H1 (cell line): ENCODE measurements at regions not wholly inside any gene's neighbourhood (a gene's known extent, or its start where the extent isn't known, plus 50 kb on each side); places are given as distances from the start of the nearest gene placed in this dataset.

Source experiments
- CTCF ChIA-PET: fragments of 300-600 bp; sonication (Branson Sonifier 250); formaldehyde crosslinking; loops from one replicate; lab custom pipeline; 2021; ENCODE audit not compliant: partially characterized antibody; lab: Charles Lee
- POLR2A ChIA-PET: fragments of 300-600 bp; sonication (Branson Sonifier 250); formaldehyde crosslinking; loops from one replicate; lab custom pipeline; 2021; ENCODE audit warnings: inconsistent platforms; ENCODE audit not compliant: partially characterized antibody; lab: Charles Lee
- DNase-seq, 2 experiments: peaks; one replicate each; pipeline versions ENCODE4 v3.0.0 to v3.0.0-alpha.2; 2010 to 2022; ENCODE audit warnings: low spot score in 2 of 2, low read depth in 1 of 2, mixed read lengths in 1 of 2
- FAIRE-seq: peaks from 2 replicates; lab custom pipeline; 2011; peaks lifted over from hg19 to GRCh38; lab: Jason Lieb, UNC
- H2AFZ ChIP-seq: 2 replicates; pipeline ENCODE4 v1.8.1; 2012; ENCODE audit warnings: low read length, inconsistent platforms
- H2AK5ac ChIP-seq: 2 replicates; pipeline ENCODE4 v1.6.1; 2013; ENCODE audit warnings: low read depth, low read length
- H2BK120ac ChIP-seq: replicated peaks from 2 replicates; pipeline ENCODE3; 2013; ENCODE audit warnings: low read depth, low read length, inconsistent platforms
- H2BK12ac ChIP-seq: 2 replicates; pipeline ENCODE4 v1.6.1; 2013; ENCODE audit warnings: low read depth, low read length
- H2BK15ac ChIP-seq: 2 replicates; pipeline ENCODE4 v1.6.1; 2013; ENCODE audit warnings: low read length
- H2BK20ac ChIP-seq: 2 replicates; pipeline ENCODE4 v1.6.1; 2013; ENCODE audit warnings: low read length
- H2BK5ac ChIP-seq: 2 replicates; pipeline ENCODE4 v1.6.1; 2013; ENCODE audit warnings: low read depth, low read length
- H3K14ac ChIP-seq: 2 replicates; pipeline ENCODE4 v1.6.1; 2013; ENCODE audit warnings: inconsistent platforms; ENCODE audit not compliant: insufficient read length
- H3K18ac ChIP-seq: 2 replicates; pipeline ENCODE4 v1.6.1; 2013; ENCODE audit warnings: low read length; ENCODE audit errors: extremely low read depth
- H3K23ac ChIP-seq: 2 replicates; pipeline ENCODE4 v1.6.1; 2013; ENCODE audit warnings: inconsistent platforms; ENCODE audit not compliant: insufficient read length
- H3K23me2 ChIP-seq: 2 replicates; pipeline ENCODE4 v1.6.1; 2013; ENCODE audit warnings: low read depth, low read length
- H3K27ac ChIP-seq: 2 replicates; pipeline ENCODE4 v1.6.1; 2011; ENCODE audit warnings: low read depth, low read length, inconsistent platforms
- H3K27me3 ChIP-seq, 4 experiments: replicated peaks in 1 of 4; 1 replicate in 1 of 4; 2 replicates in 3 of 4; pipeline versions ENCODE4 v1.6.1 to v1.8.1; 2011 to 2013; ENCODE audit warnings: low read length in 3 of 4, mild to moderate bottlenecking in 3 of 4, inconsistent platforms in 2 of 4, mixed read lengths in 2 of 4, moderate library complexity in 1 of 4; ENCODE audit not compliant: control insufficient read depth in 3 of 4, insufficient read depth in 3 of 4; ENCODE audit errors: extremely low read depth in 1 of 4
- H3K36me3 ChIP-seq, 4 experiments: 2 replicates each; pipeline versions ENCODE4 v1.6.1 to v1.8.1; 2011 to 2013; ENCODE audit warnings: mild to moderate bottlenecking in 4 of 4, low read length in 3 of 4, moderate library complexity in 2 of 4, control low read depth in 1 of 4, inconsistent platforms in 1 of 4; ENCODE audit not compliant: insufficient read depth in 4 of 4, control insufficient read depth in 2 of 4
- H3K4ac ChIP-seq: replicated peaks from 2 replicates; pipeline ENCODE3; 2013; ENCODE audit warnings: low read length, low read depth, mixed read lengths, inconsistent platforms; ENCODE audit not compliant: insufficient read length
- H3K4me1 ChIP-seq, 4 experiments: replicated peaks in 1 of 4; 1 replicate in 1 of 4; 2 replicates in 3 of 4; pipeline versions ENCODE4 v1.6.1 to v1.8.1; 2011 to 2013; ENCODE audit warnings: low read length in 3 of 4, inconsistent platforms in 2 of 4, mixed read lengths in 1 of 4; ENCODE audit not compliant: insufficient read depth in 4 of 4, control insufficient read depth in 3 of 4
- H3K4me2 ChIP-seq, 2 experiments: 2 replicates each; pipeline versions ENCODE4 v1.6.1 to v1.8.1; 2011 to 2013; ENCODE audit warnings: low read depth in 2 of 2, low read length in 2 of 2, control low read depth in 1 of 2, inconsistent platforms in 1 of 2, mild to moderate bottlenecking in 1 of 2; ENCODE audit not compliant: insufficient read depth in 1 of 2
- H3K4me3 ChIP-seq, 4 experiments: fragments of 200-600, 300-600 bp in 1 of 4; sonication (generic), shearing (Covaris generic), sonication (Bioruptor Twin) in 1 of 4; 2 replicates each; pipeline versions ENCODE4 v1.5.1 to v1.8.1; 2011 to 2016; ENCODE audit warnings: low read length in 4 of 4, low read depth in 3 of 4, control low read depth in 2 of 4, inconsistent platforms in 2 of 4, mild to moderate bottlenecking in 2 of 4, mixed read lengths in 1 of 4, moderate library complexity in 1 of 4; ENCODE audit not compliant: insufficient read depth in 2 of 4; ENCODE audit errors: extremely low read depth in 1 of 4
- H3K56ac ChIP-seq: replicated peaks from 2 replicates; pipeline ENCODE3; 2013; ENCODE audit warnings: low read depth, mild to moderate bottlenecking, mixed read lengths, low read length, inconsistent platforms; ENCODE audit not compliant: insufficient read length
- H3K79me1 ChIP-seq: 2 replicates; pipeline ENCODE4 v1.6.1; 2013; ENCODE audit warnings: low read depth, low read length, control low read depth
- H3K79me2 ChIP-seq, 2 experiments: 2 replicates each; pipeline versions ENCODE4 v1.6.1 to v1.8.1; 2012 to 2013; ENCODE audit warnings: low read length in 2 of 2, mild to moderate bottlenecking in 2 of 2, inconsistent platforms in 1 of 2; ENCODE audit not compliant: insufficient read depth in 2 of 2, control insufficient read depth in 1 of 2
- H3K9ac ChIP-seq, 4 experiments: replicated peaks in 1 of 4; 1 replicate in 1 of 4; 2 replicates in 3 of 4; pipeline versions ENCODE4 v1.6.1 to v1.8.1; 2011 to 2013; ENCODE audit warnings: low read depth in 3 of 4, low read length in 3 of 4, control low read depth in 2 of 4, mild to moderate bottlenecking in 2 of 4, moderate library complexity in 2 of 4, inconsistent platforms in 1 of 4; ENCODE audit errors: extremely low read depth in 1 of 4
- H3K9me3 ChIP-seq, 2 experiments: 2 replicates each; pipeline versions ENCODE4 v1.6.1 to v1.8.1; 2012 to 2013; ENCODE audit warnings: mild to moderate bottlenecking in 2 of 2, moderate library complexity in 2 of 2, control low read depth in 1 of 2, inconsistent platforms in 1 of 2, low read depth in 1 of 2, low read length in 1 of 2, mixed read lengths in 1 of 2; ENCODE audit not compliant: insufficient read depth in 2 of 2
- H4K20me1 ChIP-seq, 2 experiments: replicated peaks in 1 of 2; 2 replicates each; pipeline versions ENCODE3 to v1.8.1; 2011 to 2013; ENCODE audit warnings: inconsistent platforms in 2 of 2, low read length in 2 of 2, mild to moderate bottlenecking in 1 of 2; ENCODE audit not compliant: insufficient read depth in 2 of 2, control insufficient read depth in 1 of 2
- H4K5ac ChIP-seq: 2 replicates; pipeline ENCODE4 v1.6.1; 2013; ENCODE audit warnings: low read length, low read depth, mixed read lengths, inconsistent platforms; ENCODE audit not compliant: insufficient read length
- H4K8ac ChIP-seq: 2 replicates; pipeline ENCODE4 v1.8.0; 2013; ENCODE audit warnings: mild to moderate bottlenecking, moderate library complexity, low read length, inconsistent platforms; ENCODE audit not compliant: insufficient read depth; ENCODE audit errors: extremely low read depth
- H4K91ac ChIP-seq: replicated peaks from 2 replicates; pipeline ENCODE3; 2013; ENCODE audit warnings: low read length, mixed read lengths, inconsistent platforms; ENCODE audit not compliant: insufficient read length
- EP300 ChIP-seq, 2 experiments: IDR thresholded peaks; 1 replicate in 1 of 2; 2 replicates in 1 of 2; pipeline ENCODE4 v1.6.1; 2011 to 2012; ENCODE audit warnings: low read depth in 2 of 2, low read length in 2 of 2, mild to moderate bottlenecking in 2 of 2, borderline replicate concordance in 1 of 2, inconsistent platforms in 1 of 2, moderate library complexity in 1 of 2
- WGBS, 2 experiments: shearing (Covaris generic) in 1 of 2; methylation state at CpG; one replicate each; pipeline versions ENCODE4 v1.1.6 to v1.1.7; 2013 to 2015; ENCODE audit warnings: low lambda C conversion rate in 2 of 2, mixed read lengths in 2 of 2, inconsistent platforms in 1 of 2, low coverage in 1 of 2, missing lambda C conversion rate in 1 of 2; ENCODE audit not compliant: insufficient replicate concordance in 2 of 2, insufficient coverage in 1 of 2, insufficient read length in 1 of 2; ENCODE audit errors: extremely low coverage in 1 of 2, missing lambda C conversion rate in 1 of 2; 5-methylcytosine and 5-hydroxymethylcytosine counted together

DNA sequence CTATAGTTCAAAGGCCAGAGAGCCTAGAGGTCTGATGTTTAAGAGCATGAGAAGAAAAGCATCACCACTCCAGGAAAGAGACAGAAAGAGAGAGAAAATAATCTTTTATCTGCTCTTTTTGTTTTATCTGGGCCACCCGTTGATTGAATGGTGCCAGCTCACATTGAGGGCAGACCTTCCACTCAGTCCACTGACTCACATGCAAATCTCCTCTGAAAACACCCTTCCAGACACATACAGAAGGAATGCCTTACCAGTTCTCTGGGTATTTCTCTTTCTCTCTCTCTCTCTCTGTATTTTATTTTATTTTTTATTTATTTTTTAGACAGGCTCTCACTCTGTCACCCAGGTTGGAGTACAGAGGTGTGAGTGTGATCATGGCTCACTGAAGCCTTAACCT, 252.5 kb downstream of the DTHD1 start:
- Histone ChIP-seq H3K4me2 (no peak overlapping the region), H3K4ac (no peak overlapping the region), H3K9me3 (peaks cover 0 to 7% of the 10 kb centered on the region in 2 experiments; a peak in 1 of 4 replicates), H2BK20ac (no peak overlapping the region), H3K79me1 (no peaks in the 10 kb centered on the region), H2BK5ac (no peak overlapping the region), H3K79me2 (no peaks in the 10 kb centered on the region), H4K20me1 (no peaks in the 10 kb centered on the region), H3K36me3 (no peaks in the 10 kb centered on the region), H4K8ac (no peak overlapping the region), H4K5ac (no peak overlapping the region), H3K56ac (no peak overlapping the region), H4K91ac (no peak overlapping the region), H2AK5ac (no peak overlapping the region), H2BK120ac (no peak overlapping the region), H3K4me1 (no peaks in the 10 kb centered on the region), H3K23me2 (no peaks in the 10 kb centered on the region), H2BK15ac (no peak overlapping the region), H3K4me3 (no peak overlapping the region), H3K9ac (no peak overlapping the region), H3K27ac (no peak overlapping the region), H3K23ac (no peak overlapping the region), H2BK12ac (no peak overlapping the region), H3K18ac (no peak overlapping the region), H3K14ac (no peak overlapping the region), H3K27me3 (no peaks in the 10 kb centered on the region), H2AFZ (no peak overlapping the region)
- no peak for DNase-seq
- ChIA-PET POLR2A (no interaction called here), CTCF (no interaction called here)
- FAIRE-seq: no peak
- no peak for TF ChIP-seq EP300 (IDR thresholded peaks at IDR 0.05; ENCODE audit: borderline replicate concordance in 1 of 2, low read depth in 2 of 2, low read length in 2 of 2)
- WGBS, 2 experiments: 69% methylated on average over 1 of the region's 1 CpG; no CpG with 5 or more reads in 1 of the 2 experiments
